ENCODE measurements at regions not wholly inside any gene's neighbourhood (a gene's known extent, or its start where the extent isn't known, plus 50 kb on each side); places are given as distances from the start of the nearest gene placed in this dataset.

DNA sequence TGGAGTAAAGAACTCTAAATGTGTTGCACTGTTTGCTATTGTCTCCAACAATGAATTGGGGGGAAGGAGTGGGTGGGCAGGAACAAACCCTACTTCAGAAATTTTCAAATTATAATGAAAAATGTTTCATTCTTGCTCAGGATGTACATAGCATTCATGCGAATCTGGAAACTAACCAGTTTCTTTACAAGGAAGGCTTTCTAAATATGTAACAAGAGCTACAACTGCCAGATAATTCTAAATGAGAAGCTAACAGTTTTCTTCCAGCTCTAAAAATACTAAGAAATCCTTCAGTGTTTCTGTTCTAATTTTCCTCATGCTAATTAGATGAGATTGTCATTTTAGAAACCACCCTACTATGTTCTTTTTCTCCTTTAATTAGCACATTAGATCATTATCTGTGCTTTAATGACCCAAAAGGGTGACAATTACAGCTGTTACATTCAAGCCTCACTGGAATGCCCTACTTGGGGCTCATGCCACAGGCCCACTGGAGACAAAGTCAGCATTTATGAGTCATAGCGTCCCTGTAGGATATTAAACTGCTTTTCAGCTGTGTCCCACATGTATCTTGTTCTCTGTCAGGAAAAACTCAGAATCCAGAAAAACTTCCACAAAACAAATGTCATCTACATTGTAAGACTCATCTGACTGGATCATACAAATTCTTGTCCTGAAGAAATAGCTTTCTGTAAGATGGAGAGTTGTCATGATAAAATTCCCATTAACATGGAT lies 804.6 kb upstream of the CXADR start:
- no peak for TF ChIP-seq CTCF (IDR thresholded peaks at IDR 0.05)
- TF ChIP-seq POLR2A (IDR thresholded peaks at IDR 0.05) = no peak
- no peak for TF ChIP-seq EP300 (IDR thresholded peaks at IDR 0.05)
